Transverse colon (tissue), 4 donors: ENCODE measurements at regions not wholly inside any gene's neighbourhood (a gene's known extent, or its start where the extent isn't known, plus 50 kb on each side); places are given as distances from the start of the nearest gene placed in this dataset.
A peak's percentile ranks its signal among the peaks of the same experiment; 100 is the strongest.

Source experiments
- DNase-seq: peaks from one replicate; pipeline ENCODE4 v3.0.0-alpha.2; 2019
- H3K27ac ChIP-seq, 4 donors: fragments of 200-600 bp; sonication (generic); 2 replicates each; pipeline ENCODE4 v1.5.1; 2016 to 2018; ENCODE audit warnings: inconsistent platforms in 4 of 4
- H3K27me3 ChIP-seq: fragments of 200-600 bp; sonication (generic); 2 replicates; pipeline ENCODE4 v1.5.1; 2017; ENCODE audit warnings: inconsistent platforms
- H3K36me3 ChIP-seq, 4 donors: fragments of 200-600 bp; sonication (generic); 2 replicates each; pipeline ENCODE4 v1.5.1; 2017 to 2019; ENCODE audit warnings: inconsistent platforms in 4 of 4
- H3K4me1 ChIP-seq, 4 donors: fragments of 200-600 bp; sonication (generic); 2 replicates each; pipeline ENCODE4 v1.5.1; 2017 to 2020; ENCODE audit warnings: inconsistent platforms in 4 of 4
- H3K4me3 ChIP-seq, 4 donors: fragments of 200-600 bp; sonication (generic); 1 replicate in 1 of 4; 2 replicates in 3 of 4; pipeline versions ENCODE4 v1.5.1 to v1.6.1; 2017 to 2019; ENCODE audit warnings: inconsistent platforms in 4 of 4
- H3K9me3 ChIP-seq, 2 donors: fragments of 200-600 bp; sonication (generic); 2 replicates each; pipeline ENCODE4 v1.5.1; 2017 to 2019; ENCODE audit warnings: inconsistent platforms in 2 of 2
- EP300 ChIP-seq: sonication (generic); formaldehyde crosslinking; IDR thresholded peaks from one replicate; pipeline ENCODE4 v1.6.1; 2017; ENCODE audit warnings: antibody characterized with exemption, low read depth
- POLR2A ChIP-seq: fragments of 450-650 bp; IDR thresholded peaks from one replicate; pipeline ENCODE4 v1.6.1; 2016; ENCODE audit warnings: antibody characterized with exemption, mild to moderate bottlenecking, moderate library complexity
- POLR2AphosphoS5 ChIP-seq, 3 donors: sonication (generic); formaldehyde crosslinking; IDR thresholded peaks; one replicate each; pipeline ENCODE4 v1.6.1; 2016; ENCODE audit warnings: antibody characterized with exemption in 3 of 3
- WGBS, 2 donors: methylation state at CpG; one replicate each; pipeline ENCODE4 v1.1.5; 2018; ENCODE audit warnings: low coverage in 1 of 2; 5-methylcytosine and 5-hydroxymethylcytosine counted together
- in situ Hi-C, 4 donors: fragments of 200-750 bp; cut with MboI; loops; one replicate each; pipeline versions ENCODE4 v1.15.0 to v1.15.1; 2017; ENCODE audit warnings: low sequenced_read_pairs in 3 of 4, low pct_ligation_motif_present in 1 of 4, low pct_unique_long_range_greater_than_20kb in 1 of 4
- intact Hi-C: fragments of 100-400 bp; cut with DNase I; formaldehyde crosslinking; loops from one replicate; pipeline ENCODE4 v1.15.1; 2023; ENCODE audit warnings: low total_unique reads
- TF ChIP-seq, protein P1 (sequence below), 5 experiments: fragments of 200-600 bp in 3 of 5; fragments of 450-650 bp in 2 of 5; sonication (generic) in 3 of 5; IDR thresholded peaks; 1 replicate in 2 of 5; 2 replicates in 3 of 5; pipeline ENCODE4 v1.5.1; 2016 to 2017; ENCODE audit warnings: antibody characterized with exemption in 5 of 5, inconsistent platforms in 3 of 5, mild to moderate bottlenecking in 2 of 5, moderate library complexity in 1 of 5

DNA sequence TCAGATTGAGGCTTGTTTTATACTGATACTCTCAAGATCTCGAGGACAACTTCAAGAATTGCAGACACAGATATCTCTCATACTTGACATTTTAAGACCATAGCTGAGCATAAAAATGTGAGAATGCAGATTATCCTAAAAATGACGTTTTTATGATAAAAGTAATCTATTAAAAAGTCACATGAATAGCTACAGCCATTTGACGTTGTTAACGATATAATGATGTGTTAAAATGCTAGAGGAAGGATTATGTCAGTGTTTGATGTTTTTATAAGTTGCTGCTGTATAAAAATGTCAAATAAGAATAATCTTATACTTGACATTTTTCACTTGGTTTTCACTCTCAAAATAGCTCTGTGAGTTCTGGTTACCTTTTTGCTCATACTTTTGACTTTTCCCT is 67.1 kb upstream of the NPVF start:
- no peaks in the 10 kb centered on the region for H3K27me3 ChIP-seq
- in situ Hi-C loops (no loop called here), intact Hi-C loops (no loop called here)
- DNase-seq: no peak
- H3K4me1 ChIP-seq: no peaks in the 10 kb centered on the region
- H3K27ac ChIP-seq: no peak overlapping the region
- TF ChIP-seq, protein P1, sequence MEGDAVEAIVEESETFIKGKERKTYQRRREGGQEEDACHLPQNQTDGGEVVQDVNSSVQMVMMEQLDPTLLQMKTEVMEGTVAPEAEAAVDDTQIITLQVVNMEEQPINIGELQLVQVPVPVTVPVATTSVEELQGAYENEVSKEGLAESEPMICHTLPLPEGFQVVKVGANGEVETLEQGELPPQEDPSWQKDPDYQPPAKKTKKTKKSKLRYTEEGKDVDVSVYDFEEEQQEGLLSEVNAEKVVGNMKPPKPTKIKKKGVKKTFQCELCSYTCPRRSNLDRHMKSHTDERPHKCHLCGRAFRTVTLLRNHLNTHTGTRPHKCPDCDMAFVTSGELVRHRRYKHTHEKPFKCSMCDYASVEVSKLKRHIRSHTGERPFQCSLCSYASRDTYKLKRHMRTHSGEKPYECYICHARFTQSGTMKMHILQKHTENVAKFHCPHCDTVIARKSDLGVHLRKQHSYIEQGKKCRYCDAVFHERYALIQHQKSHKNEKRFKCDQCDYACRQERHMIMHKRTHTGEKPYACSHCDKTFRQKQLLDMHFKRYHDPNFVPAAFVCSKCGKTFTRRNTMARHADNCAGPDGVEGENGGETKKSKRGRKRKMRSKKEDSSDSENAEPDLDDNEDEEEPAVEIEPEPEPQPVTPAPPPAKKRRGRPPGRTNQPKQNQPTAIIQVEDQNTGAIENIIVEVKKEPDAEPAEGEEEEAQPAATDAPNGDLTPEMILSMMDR (IDR thresholded peaks at IDR 0.05): no peak
- TF ChIP-seq POLR2A (no peak), POLR2AphosphoS5 (IDR thresholded peaks at IDR 0.05) (no peak), EP300 (no peak)
- no peak overlapping the region for H3K4me3 ChIP-seq
- WGBS, 2 donors: 43 to 53% methylated on average over 3 to 4 of the region's 4 CpGs
- no peaks in the 10 kb centered on the region for H3K36me3 ChIP-seq
- H3K9me3 ChIP-seq: no peaks in the 10 kb centered on the region

DNA sequence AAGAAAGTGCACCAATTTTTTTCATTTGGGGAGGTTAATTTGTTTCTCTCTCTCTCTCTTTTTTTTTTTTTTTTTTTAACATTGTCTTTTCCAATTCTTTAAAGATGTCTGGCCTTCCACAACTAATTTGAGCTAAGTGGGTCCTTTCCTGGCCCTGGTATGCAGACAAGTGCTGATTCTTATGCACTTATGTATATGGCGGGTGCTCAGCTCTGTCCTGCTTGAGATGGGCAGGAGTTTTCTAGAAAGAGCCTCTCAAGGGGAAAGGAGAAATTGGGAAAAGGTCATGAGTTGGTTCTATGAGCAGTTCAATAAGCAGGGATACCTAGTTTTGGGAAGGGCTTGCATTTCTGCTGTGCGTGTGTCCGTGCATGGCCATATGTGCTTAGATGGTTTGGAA is 67.8 kb upstream of the NPVF start:
- intact Hi-C loops: no loop called here
- Histone ChIP-seq H3K27ac (no peak overlapping the region), H3K27me3 (no peaks in the 10 kb centered on the region), H3K4me1 (no peaks in the 10 kb centered on the region), H3K4me3 (no peak overlapping the region), H3K9me3 (no peaks in the 10 kb centered on the region), H3K36me3 (no peaks in the 10 kb centered on the region)
- 96 to 100% methylated on average over 2 to 3 of the region's 3 CpGs for WGBS, 2 donors
- DNase-seq: no peak
- in situ Hi-C loops: no loop called here
- TF ChIP-seq POLR2A (no peak), POLR2AphosphoS5 (IDR thresholded peaks at IDR 0.05) (no peak), EP300 (no peak)
- TF ChIP-seq, protein P1 (IDR thresholded peaks at IDR 0.05): no peak

DNA sequence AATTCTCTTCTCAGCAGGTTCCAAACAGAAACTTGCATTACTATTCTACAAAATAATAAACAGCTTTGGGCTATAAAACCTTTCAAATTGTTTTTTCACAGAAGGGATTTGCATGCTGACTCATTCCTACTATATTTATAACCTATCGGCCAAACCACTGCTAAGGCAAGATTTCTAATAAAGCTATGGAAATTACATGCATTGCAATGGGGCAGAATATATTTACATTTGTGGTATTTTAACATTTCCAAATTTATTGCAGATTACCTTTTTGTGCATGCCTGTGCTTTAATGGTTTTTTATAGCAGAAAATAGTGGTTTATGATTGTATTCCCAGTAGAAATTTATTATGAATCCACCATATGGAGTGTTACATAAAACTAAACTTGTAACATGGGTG is 69.0 kb upstream of the NPVF start:
- Histone ChIP-seq H3K27me3 (no peaks in the 10 kb centered on the region), H3K4me3 (no peak overlapping the region), H3K9me3 (no peaks in the 10 kb centered on the region), H3K4me1 (no peaks in the 10 kb centered on the region), H3K27ac (no peak overlapping the region), H3K36me3 (no peaks in the 10 kb centered on the region)
- in situ Hi-C loops: no loop called here
- intact Hi-C loops: no loop called here
- no peak for DNase-seq
- 50 to 60% methylated on average over 1 of the region's 1 CpG for WGBS, 2 donors
- TF ChIP-seq POLR2AphosphoS5 (IDR thresholded peaks at IDR 0.05) (no peak), POLR2A (no peak), EP300 (no peak)
- TF ChIP-seq, protein P1 (IDR thresholded peaks at IDR 0.05): no peak

DNA sequence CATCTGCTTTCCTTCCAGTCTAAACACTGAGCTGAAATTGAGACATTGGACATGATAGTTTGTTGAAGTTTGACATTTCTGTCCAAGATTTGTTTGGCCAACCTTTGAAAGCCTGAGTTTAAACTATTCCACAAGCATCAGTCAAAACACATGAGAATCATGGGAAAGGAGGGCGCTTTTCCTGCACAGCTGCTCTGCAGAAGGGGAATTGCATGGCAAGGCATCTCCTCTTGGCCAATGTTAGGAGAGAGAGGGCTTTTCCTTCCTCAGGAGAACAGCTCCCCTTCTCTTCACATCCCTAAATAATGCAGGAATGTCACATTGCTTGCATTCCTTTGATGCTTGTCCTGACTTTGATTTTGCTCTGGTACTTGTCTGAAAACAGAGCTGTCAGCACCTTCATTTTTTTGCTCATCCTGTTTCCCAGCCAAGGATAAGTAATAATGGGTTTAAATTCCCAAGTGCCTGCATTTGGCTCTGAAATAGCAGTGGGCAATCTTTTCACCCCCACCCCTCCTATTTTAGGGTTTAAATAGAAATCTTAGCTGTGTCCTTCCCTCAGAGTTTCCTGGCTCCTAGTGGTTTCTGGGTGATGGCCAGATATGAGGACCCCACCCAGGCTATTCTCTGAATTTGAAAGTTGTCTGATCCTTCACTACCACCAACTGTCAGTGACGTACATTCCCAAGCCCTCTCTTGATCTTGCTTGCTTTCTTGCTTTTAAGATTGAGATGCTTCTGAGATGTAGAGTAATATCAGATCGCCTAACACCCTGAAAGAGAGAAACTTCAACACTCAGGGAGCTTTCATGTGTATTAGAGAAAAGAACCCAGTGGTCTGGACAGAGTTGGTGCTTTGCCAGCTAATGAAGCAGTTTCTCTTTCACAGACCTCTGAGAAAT is 75.2 kb upstream of the NPVF start:
- Histone ChIP-seq H3K4me1 (peaks cover 0 to 17% (median 10%) of the 10 kb centered on the region in 4 donors), H3K36me3 (no peaks in the 10 kb centered on the region), H3K4me3 (no peak overlapping the region), H3K27me3 (no peaks in the 10 kb centered on the region), H3K27ac (peak overlapping the region in 3 of 4 donors; percentile 17 to 57 (median 45)), H3K9me3 (no peaks in the 10 kb centered on the region)
- intact Hi-C loops: no loop called here
- in situ Hi-C loops: no loop called here
- TF ChIP-seq, protein P1 (IDR thresholded peaks at IDR 0.05): no peak
- TF ChIP-seq EP300 (no peak), POLR2A (no peak), POLR2AphosphoS5 (IDR thresholded peaks at IDR 0.05) (no peak)
- DNase-seq: no peak
- WGBS, 2 donors: 30 to 67% methylated on average over 3 of the region's 3 CpGs
